Body of pancreas (tissue), 4 donors: ENCODE measurements at regions not wholly inside any gene's neighbourhood (a gene's known extent, or its start where the extent isn't known, plus 50 kb on each side); places are given as distances from the start of the nearest gene placed in this dataset.

Source experiments
- CTCF ChIP-seq, 7 experiments: fragments of 450-650 bp in 4 of 7; fragments of 200-600 bp in 3 of 7; sonication (generic) in 3 of 7; IDR thresholded peaks; one replicate each; pipeline ENCODE4 v1.5.1; 2016 to 2019; ENCODE audit warnings: antibody characterized with exemption in 7 of 7
- POLR2A ChIP-seq, 3 donors: fragments of 450-650 bp; IDR thresholded peaks; one replicate each; pipeline ENCODE4 v1.6.1; 2016; ENCODE audit warnings: antibody characterized with exemption in 3 of 3, mild to moderate bottlenecking in 2 of 3

DNA sequence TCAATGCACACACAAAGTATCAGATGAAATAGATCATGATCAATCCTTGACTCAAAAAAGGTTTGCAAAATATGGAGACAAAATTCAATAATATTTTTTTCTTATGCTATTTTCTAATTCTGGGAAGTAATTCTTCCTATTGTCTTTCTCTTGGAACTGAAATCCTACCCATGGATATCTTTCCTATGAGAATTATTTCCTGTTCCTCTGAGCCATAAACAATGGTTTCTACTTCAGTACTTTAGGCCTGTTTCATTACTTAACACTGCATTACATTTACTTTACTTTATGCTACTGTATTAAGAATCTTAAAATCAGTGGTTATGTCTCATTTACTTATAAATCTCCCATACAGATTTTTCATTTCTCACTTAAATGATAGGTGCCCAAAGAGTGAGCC, 1025.4 kb upstream of the ACO1 start:
- TF ChIP-seq POLR2A (IDR thresholded peaks at IDR 0.05) = no peak
- no peak for TF ChIP-seq CTCF (IDR thresholded peaks at IDR 0.05)
